OCI-LY1 (cell line): ENCODE measurements at regions not wholly inside any gene's neighbourhood (a gene's known extent, or its start where the extent isn't known, plus 50 kb on each side); places are given as distances from the start of the nearest gene placed in this dataset.
A peak's percentile ranks its signal among the peaks of the same experiment; 100 is the strongest.

Experiments used
- CTCF ChIP-seq: fragments of 200-600 bp; sonication (generic), shearing (Covaris generic); IDR thresholded peaks from 2 replicates; pipeline ENCODE4 v1.5.1; 2017; ENCODE audit warnings: mild to moderate bottlenecking, antibody characterized with exemption, low read length, moderate library complexity, mixed read lengths
- EZH2 ChIP-seq: fragments of 200-600 bp; sonication (generic), shearing (Covaris generic); IDR thresholded peaks from 2 replicates; pipeline ENCODE4 v1.8.0; 2017; ENCODE audit warnings: borderline replicate concordance, mixed run types, mild to moderate bottlenecking, antibody characterized with exemption, low read length, moderate library complexity, mixed read lengths

GRCh38 chr4:112853662-112854256 is 195.7 kb upstream of the ANK2 start:
- TF ChIP-seq CTCF (peak; percentile 47; the same call in 1 of the 2 replicates), EZH2 (no peak)
